GM18520 (cell line): ENCODE measurements at regions not wholly inside any gene's neighbourhood (a gene's known extent, or its start where the extent isn't known, plus 50 kb on each side); places are given as distances from the start of the nearest gene placed in this dataset.
"Not testable (repeated sequence)": the region's sequence is repeated elsewhere in the genome, so short reads cannot be mapped to it uniquely, and the experiment has no call there.

Experiments
- ATAC-seq: cut with Tn5 transposase; IDR thresholded peaks from one replicate; pipeline ENCODE4 v1.9.1; 2021; ENCODE audit not compliant: unreplicated experiment

DNA sequence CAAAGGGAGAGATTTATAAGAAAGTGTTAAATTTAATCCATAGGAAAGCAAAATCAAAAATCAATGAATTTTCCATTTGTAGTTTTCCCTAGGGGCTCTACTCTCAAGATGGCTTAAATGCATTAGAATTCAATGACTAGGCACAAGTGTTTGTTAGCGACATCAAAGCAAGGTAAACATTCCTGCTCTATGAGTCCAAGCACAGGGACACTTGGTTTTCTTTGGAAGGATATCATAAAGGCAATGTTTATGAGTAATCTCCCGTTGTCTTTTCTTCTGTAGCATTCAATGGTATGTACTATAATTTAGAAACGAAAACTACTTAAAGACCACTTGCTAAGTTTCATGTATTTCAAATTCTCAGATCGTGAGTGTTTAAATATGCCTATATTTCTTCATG, 54.8 kb upstream of the ZNF717 start:
- ATAC-seq, result not testable (repeated sequence)

DNA sequence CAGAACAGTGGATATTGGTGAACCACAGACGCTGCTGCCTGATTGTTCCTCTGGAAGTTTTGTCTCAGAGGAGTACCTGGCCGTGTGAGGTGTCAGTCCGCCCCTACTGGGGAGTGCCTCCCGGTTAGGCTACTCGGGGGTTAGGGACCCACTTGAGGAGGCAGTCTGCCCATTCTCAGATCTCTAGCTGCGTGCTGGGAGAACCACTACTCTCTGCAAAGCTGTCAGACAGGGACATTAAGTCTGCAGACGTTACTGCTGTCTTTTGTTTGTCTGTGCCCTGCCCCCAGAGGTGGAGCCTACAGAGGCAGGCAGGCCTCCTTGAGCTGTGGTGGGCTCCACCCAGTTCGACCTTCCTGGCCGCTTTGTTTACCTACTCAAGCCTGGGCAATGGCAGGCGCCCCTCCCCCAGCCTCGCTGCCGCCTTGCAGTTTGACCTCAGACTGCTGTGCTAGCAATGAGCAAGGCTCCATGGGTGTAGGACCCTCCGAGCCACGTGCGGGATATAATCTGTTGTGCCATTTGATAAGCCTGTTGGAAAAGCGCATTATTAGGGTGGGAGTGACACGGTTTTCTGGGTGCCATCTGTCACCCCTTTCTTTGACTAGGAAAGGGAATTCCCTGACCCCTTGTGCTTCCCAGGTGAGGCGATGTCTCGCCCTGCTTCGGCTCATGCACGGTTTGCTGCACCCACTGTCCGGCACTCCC, 65.1 kb upstream of the ZNF717 start:
- not testable (repeated sequence) for ATAC-seq

DNA sequence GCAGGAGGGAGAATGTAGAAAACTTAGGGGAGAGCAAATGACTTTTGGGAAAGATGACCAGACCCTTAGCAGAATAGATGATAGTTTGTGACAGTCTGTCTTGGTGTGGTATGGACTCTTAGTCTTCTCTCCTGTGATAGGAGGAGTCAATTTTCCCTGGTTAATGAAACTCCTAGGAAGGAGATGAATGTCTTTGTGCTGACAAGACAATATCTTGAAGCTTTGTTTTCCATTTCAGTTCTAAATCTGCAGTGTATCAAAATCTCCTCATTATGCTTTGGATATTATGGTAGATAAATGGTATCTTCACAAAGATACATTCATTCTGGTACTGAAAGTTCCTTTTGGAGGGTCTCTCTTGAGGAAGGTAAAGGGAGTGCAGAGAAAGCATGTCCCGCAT, 77.8 kb upstream of the ZNF717 start:
- no peak for ATAC-seq

GRCh38 chr3:75863878-75864277, 78.5 kb upstream of the ZNF717 start:
- no peak for ATAC-seq

GRCh38 chr3:75883719-75884118, 98.4 kb upstream of the ZNF717 start:
- not testable (repeated sequence) for ATAC-seq

DNA sequence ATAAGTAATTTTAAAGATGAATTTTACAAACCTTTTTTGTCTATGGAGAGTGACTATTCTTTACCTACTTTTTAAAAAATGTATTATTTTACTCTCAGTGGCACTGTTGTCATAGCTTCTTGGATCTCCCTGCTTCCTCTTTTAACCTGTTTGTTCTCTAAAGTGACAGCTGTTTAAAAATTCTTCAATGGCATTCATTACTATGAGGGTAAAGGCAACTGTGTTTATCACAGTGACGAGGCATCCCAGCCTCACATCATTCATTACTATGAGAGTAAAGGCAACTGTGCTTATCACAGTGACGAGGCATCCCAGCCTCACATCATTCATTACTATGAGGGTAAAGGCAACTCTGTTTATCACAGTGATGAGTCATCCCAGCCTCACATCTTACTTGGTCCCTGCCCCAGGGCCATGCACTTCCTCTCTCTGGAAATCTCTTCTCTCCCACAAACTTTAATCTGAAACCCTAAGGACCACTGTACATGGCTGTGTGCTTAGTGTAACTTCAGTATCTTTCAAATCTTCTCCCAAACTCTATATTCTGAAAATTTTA, 101.7 kb upstream of the ZNF717 start:
- ATAC-seq, result no peak

- ATAC-seq, result no peak
Measured at GRCh38 chr3:75894234-75894633, 108.9 kb upstream of the ZNF717 start.

- ATAC-seq, result no peak
Measured at GRCh38 chr3:75896265-75896664, 110.9 kb upstream of the ZNF717 start.

- ATAC-seq, result not testable (repeated sequence)
Measured at GRCh38 chr3:75901446-75901845, 116.1 kb upstream of the ZNF717 start.

GRCh38 chr3:75906555-75907112, 121.3 kb upstream of the ZNF717 start:
- no peak for ATAC-seq

DNA sequence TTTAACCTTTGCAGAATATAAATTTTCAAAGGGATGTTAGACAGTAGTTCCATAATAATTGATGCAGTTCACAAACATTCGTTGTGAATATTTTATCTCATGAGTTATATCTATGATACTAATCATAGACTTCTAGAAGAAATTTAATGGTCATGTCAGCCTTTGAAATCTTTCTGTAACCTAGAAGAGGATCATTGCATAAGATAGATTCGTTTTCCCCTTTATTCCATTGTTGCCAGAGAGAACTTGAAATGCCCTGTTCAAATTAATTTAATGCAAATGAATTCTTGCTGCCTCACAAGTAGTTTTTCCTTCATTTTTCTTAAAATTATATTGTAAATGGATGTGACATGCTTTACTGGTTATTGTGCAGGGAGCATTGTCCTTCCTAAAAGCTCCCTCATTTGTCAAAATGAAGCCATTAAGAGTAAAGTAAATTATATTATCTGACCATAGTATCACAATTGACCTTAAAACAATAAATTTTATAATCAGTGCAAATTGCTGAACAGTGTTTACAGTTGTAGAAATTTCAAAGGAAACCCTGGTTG, 128.5 kb upstream of the ZNF717 start:
- no peak for ATAC-seq

GRCh38 chr3:75914741-75915140, 129.4 kb upstream of the ZNF717 start:
- ATAC-seq, result not testable (repeated sequence)

- no peak for ATAC-seq
Measured at GRCh38 chr3:75938921-75939320, 153.6 kb upstream of the ZNF717 start.

DNA sequence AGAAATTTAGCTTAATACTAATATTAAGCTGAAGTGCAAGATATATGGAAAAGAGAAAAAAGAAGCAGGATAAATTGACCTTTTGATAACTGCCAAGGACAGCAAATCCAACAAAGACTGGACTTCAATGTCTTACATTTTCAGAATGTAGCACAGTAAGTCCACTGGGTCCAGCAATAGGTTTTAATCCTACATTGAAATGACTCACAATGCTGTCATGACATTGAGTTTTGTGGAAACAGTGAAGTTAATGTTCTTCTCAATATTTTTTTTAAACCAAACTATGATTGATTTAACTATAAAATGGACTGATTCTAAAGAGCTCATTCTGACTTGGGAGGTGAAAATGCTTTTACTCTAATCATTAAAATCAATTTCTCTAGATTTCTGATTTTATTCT, 166.6 kb upstream of the ZNF717 start:
- ATAC-seq, result no peak

GRCh38 chr3:75960031-75960430, 174.7 kb upstream of the ZNF717 start:
- ATAC-seq, result not testable (repeated sequence)

DNA sequence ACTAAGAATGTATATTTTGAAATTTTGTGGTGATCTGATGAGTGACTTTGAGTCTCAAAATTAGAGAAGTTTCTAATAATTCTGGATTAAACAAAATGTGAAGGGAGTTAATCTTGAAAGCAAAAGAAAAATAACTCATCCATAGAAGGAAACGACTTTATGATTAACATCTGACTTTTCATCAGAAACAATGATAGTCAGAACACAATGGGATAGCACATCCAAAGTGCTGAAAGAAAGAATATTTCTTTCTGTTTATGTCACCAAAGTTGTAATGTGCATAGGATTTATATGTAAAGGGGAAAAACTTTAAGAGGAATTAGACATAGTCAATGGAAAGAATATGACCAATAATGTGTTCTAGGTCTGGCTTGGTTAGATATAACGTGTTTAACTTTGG, 176.7 kb upstream of the ZNF717 start:
- ATAC-seq, result not testable (repeated sequence)

DNA sequence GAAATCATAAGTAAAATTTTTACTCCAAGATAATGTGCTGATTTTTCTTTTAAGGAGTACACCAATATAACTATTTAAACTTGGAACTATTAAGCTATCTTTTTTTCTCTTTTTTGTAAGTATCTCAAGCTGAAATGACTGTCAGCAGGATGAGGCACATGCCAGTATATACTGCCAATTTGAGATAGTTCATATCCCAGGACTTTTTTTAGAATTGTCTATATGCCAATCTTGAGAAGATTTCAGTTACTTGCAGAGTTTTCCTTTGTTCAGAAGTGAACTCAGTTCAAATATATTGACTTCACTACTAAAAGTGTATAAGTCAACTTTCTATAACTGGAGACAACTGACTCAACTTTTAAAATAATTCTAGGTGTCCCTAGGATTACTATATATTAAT, 181.7 kb upstream of the ZNF717 start:
- ATAC-seq, result no peak

DNA sequence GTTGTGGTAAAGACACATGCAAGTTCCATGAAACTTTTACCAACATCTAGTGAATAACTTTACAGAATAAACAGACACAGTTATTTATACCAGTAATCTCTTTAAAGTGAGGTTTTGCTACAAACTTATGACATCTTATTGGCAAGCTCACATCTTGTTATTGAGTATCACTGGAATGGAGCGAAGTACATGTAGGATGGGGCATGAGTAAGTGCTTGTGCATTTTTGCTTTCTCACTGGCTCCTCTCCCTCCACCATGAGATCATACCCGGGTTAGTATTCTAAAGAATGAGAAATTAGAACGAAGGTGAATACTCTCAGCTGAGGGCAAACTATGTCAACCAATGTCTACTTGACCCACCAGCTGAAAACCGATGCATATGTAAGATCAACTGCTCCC, 193.3 kb upstream of the ZNF717 start:
- no peak for ATAC-seq

DNA sequence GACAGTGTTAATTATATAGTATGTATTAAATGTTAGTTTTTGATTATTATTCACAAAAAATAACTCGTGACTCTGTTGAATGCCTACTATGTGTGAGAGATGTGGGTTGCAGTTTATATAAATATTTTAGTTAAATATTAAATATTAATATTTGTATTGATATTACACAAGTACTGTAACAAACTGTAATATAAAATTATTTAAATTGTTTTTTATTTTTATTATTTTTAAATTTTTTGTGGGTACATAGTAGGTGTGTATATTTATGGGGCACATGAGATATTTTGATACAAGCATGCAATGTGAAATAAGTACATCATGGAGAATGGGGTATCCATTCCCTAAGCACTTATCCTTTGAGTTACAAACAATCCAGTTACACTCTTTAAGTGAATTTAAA, 196.1 kb upstream of the ZNF717 start:
- no peak for ATAC-seq

DNA sequence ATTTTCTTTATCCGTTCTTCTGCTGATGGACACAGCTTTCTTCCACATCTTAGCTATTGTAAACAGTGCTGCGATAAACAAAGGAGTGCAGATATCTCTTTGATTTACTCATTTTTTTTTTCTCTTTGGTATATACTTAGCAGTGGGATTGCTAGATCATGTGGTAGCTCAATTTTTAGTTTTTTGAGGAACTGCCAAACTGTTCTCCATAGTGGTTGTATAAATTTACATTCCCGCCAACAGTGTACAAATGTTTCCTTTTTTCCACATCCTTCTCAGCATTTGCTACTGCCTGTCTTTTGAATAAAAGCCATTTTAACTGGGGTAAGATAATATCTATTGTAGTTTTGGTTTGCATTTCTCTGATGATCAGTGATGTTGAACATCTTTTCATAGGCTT, 196.8 kb upstream of the ZNF717 start:
- no peak for ATAC-seq

DNA sequence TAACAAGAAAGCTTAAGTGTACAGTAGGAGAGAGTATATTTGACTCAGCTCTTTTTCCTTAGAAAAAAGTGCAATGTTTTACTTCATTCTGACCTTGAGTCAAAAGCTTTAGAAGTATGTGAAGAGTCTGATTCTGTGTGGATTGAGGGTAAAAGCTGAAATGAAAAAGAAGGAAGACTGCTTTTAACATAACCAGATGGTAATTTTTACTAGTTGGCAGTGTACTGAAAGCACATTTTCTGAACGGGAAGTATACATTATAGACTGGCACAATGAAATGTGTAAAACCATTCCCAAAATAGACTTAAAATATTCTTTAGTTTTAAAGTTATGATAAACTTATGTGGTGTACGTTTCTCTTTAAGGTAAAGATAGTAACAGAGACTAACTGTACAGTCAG, 197.8 kb upstream of the ZNF717 start:
- ATAC-seq, result no peak

DNA sequence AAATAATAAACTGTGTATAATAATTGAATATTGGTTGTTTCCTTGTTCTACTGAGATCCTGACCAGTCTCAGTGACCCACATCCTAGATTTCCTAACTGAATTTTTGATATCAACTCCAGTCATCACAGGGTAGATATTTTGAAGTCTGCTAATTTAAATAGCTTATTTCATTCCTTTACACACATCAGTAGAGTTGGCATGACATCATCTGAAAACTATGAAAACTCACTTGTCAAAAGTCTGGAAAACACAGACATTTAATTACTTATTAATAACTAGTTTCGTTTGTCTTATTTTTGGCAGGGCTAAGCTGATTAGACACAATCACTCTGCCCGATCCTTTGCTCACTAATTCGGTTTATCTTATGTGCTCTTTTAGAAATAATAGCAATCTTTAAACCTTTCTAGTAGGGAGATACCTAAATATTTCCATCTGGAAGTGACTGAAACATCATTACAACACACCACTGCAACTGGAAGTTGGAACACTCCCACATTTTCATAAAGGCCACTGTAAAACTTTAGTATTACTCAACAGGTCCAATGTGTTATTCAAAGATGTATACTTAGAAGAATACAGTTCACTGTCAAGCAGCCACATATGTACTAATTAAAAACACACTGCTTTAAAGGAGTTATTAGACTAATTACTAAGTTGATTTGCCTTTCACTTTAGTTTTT, 198.4 kb upstream of the ZNF717 start:
- no peak for ATAC-seq
